T1000 (cell line): ENCODE measurements at regions not wholly inside any gene's neighbourhood (a gene's known extent, or its start where the extent isn't known, plus 50 kb on each side); places are given as distances from the start of the nearest gene placed in this dataset.

Experiments
- DNase-seq: peaks from one replicate; lab custom pipeline; 2025; ENCODE audit warnings: mixed read lengths; lab: John Stamatoyannopoulos, UW

GRCh38 chr6:40909811-40910210, 129.2 kb downstream of the UNC5CL start:
- DNase-seq, result no peak

- DNase-seq, result peak; percentile 39
Observed at GRCh38 chr6:40907198-40907701, 131.8 kb downstream of the UNC5CL start.

GRCh38 chr6:40906759-40907158, 132.3 kb downstream of the UNC5CL start:
- no peak for DNase-seq

GRCh38 chr6:40904583-40905194, 134.3 kb downstream of the UNC5CL start:
- DNase-seq, result no peak

GRCh38 chr6:40903456-40903855, 135.6 kb downstream of the UNC5CL start:
- no peak for DNase-seq

GRCh38 chr6:40901322-40902055, 137.5 kb downstream of the UNC5CL start:
- no peak for DNase-seq

- no peak for DNase-seq
Observed at GRCh38 chr6:40900791-40901190, 138.2 kb downstream of the UNC5CL start.

GRCh38 chr6:40899684-40900155, 139.3 kb downstream of the UNC5CL start:
- DNase-seq, result no peak

- no peak for DNase-seq
Observed at GRCh38 chr6:40898073-40898472, 140.9 kb downstream of the UNC5CL start.

- no peak for DNase-seq
Observed at GRCh38 chr6:40897390-40898003, 141.5 kb downstream of the UNC5CL start.

- no peak for DNase-seq
Observed at GRCh38 chr6:40896696-40897095, 142.3 kb downstream of the UNC5CL start.

- DNase-seq, result no peak
Observed at GRCh38 chr6:40894962-40895799, 143.8 kb downstream of the UNC5CL start.

- DNase-seq, result no peak
Observed at GRCh38 chr6:40893021-40893420, 146.0 kb downstream of the UNC5CL start.

- no peak for DNase-seq
Observed at GRCh38 chr6:40892223-40892622, 146.8 kb downstream of the UNC5CL start.

- DNase-seq, result no peak
Observed at GRCh38 chr6:40891686-40892085, 147.3 kb downstream of the UNC5CL start.

GRCh38 chr6:40891131-40891530, 147.9 kb downstream of the UNC5CL start:
- DNase-seq, result no peak

GRCh38 chr6:40889137-40889832, 149.7 kb downstream of the UNC5CL start:
- DNase-seq, result no peak

GRCh38 chr6:40888456-40888990, 150.5 kb downstream of the UNC5CL start:
- no peak for DNase-seq

GRCh38 chr6:40887792-40888340, 151.2 kb downstream of the UNC5CL start:
- no peak for DNase-seq

GRCh38 chr6:40887079-40887791, 151.8 kb downstream of the UNC5CL start:
- no peak for DNase-seq
